Activated CD4-positive, alpha-beta T cell treated with anti-CD3 and anti-CD28 coated beads, Interleukin-2, Interleukin-6, amounts not matched to agents 100 ng/mL and 50 ng/mL, durations not matched to agents 16 hours and 8 hours (primary cell): ENCODE measurements at regions not wholly inside any gene's neighbourhood (a gene's known extent, or its start where the extent isn't known, plus 50 kb on each side); places are given as distances from the start of the nearest gene placed in this dataset.
"Not testable (repeated sequence)": the region's sequence is repeated elsewhere in the genome, so short reads cannot be mapped to it uniquely, and the experiment has no call there.

Experiments used
- DNase-seq: peaks from one replicate; pipeline ENCODE4 v3.0.0-alpha.2; 2020

DNA sequence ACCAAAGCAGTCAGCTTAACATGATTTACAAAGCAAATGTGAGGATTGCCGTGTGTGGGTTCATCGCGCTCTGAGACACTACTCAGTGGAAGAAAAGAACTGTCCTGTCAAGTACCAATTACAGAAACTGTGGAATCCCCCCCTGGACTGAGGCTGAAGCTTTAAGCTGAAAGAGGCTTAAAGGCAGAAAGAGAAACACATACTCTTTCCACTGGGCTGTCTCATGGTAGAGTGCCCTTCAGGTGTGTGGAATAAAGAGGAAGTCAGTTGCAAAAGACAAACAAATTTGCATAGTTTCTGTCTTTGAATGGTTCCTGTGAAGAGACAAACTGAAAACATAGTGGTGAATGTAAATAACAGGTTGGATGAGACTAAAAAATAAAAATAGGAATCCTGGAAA is 560.4 kb upstream of the SYNCRIP start:
- no peak for DNase-seq

DNA sequence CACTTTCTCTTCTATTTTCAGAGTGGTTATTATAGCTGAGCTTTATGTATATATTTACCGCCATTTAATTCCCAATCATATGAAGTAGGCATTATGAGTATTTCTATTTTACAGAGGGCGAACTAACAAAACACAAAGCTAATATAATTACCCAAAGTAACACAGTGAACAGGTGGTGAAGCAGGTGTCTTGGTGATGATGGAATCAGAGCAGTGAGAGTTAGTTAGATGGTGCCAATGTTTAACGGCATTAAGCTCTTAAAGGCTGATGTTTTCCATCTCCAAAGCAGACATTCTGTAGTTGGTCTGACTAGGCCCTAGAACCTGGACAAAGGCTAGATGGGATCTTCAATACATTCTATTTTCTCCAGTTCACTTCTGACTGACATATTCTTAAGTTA is 551.1 kb upstream of the SYNCRIP start:
- DNase-seq, result no peak

DNA sequence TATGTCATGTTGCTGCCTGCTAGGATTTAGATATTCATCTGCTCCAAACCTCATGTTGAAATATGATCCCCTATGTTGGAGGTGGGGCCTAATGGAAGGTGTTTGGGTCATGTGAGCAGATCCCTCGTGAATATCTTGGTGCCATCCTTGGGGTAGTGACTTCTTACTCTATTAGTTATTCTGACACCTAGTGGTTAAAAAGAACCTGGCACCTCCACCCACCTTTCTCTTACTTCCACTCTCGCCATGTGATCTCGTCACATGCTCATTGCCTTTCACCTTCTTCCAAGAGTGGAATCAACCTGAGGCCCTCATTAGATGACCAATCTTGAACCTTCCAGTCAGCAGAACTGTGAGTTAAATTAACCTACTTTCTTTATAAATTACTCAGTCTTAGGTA is 549.4 kb upstream of the SYNCRIP start:
- peak; percentile 23 for DNase-seq

DNA sequence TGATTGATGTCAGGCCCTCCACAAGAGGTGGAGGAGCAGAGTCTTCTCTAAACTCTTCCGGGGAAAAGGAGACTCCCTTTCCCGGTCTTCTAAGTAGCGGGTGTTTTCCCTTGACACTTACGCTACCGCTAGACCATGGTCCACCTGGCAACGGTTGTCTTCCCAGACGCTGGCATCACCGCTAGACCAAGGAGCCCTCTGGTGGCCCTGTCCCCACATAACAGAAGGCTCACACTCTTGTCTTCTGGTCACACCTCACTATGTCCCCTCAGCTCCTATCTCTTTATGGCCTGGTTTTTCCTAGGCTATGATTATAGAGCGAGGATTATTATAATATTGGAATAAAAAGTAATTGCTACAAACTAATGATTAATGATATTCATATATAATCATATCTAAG is 532.5 kb upstream of the SYNCRIP start:
- peak; percentile 5 for DNase-seq

DNA sequence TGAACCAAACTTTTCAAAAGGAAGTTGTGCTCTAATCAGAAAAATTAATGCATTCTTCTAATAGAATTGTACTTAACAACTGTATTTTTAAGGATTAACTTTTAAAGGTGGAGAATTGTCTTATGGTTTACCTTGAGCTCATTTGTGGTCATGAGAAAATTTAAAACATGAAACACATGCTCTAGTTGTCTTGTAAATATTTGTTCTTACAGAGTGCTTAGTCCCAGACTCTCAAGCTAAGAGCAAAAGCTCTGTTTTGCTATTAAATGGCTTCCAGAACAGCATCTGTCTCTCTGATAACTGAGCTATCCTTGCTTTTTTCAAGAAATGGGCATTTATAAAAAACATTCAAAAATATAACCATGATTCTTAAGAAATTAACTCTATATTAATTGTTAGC is 512.2 kb upstream of the SYNCRIP start:
- DNase-seq, result no peak

DNA sequence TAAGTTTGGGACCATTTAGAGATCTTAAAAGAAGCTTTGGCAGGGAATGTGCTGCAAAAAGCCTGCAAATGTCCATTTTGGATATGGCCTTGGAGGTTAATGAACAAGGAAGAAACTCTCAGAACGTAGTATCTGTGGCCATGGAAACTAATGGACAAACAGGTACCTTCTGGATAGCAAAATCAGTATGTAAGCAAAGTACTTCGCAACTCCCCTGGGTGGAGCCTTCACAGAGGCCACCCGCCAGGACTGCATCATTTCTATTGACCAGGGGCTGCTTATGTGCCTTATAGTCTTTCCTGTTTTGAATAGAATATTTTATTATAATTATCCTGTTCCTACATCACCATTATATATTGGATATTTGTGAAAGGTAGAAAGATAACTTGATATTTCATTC is 510.8 kb upstream of the SYNCRIP start:
- no peak for DNase-seq

DNA sequence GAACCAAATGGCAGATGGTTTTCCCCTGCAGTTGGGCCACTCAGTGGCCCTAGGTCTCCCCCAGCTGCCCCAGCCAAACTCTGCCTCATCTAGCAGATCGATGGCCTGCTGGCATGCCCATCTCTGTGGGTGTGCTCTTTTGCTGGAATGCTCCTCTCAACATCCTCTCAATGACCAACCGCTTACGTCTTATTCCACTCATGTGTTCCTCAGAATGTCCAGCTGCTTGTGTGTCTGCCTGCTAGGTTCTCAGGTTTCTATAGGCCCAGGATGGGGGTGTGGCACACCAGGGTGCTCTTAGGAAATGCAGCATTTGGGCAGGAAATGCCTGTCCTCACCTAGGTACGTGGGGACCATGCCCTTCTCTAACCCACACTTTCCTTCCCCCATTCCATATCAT is 509.9 kb upstream of the SYNCRIP start:
- no peak for DNase-seq

DNA sequence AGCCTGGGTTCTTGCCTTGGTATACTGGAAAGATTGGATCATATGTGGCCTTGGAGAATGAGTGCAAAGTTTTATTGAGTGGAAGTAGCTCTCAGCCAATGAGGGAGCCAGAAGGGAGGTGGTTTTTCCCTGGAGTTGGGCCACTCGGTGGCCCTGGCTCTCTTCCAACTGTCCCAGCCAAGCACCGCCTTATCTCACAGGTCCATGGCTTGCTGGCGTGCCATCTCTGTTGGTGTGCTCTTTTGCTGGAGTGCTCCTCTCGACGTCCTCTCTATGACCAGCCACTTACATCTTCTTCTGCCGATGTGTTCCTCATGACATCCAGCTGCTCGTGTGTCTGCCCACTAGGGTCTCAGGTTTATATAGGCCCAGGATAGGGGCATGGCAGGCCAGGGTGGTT is 505.9 kb upstream of the SYNCRIP start:
- no peak for DNase-seq

DNA sequence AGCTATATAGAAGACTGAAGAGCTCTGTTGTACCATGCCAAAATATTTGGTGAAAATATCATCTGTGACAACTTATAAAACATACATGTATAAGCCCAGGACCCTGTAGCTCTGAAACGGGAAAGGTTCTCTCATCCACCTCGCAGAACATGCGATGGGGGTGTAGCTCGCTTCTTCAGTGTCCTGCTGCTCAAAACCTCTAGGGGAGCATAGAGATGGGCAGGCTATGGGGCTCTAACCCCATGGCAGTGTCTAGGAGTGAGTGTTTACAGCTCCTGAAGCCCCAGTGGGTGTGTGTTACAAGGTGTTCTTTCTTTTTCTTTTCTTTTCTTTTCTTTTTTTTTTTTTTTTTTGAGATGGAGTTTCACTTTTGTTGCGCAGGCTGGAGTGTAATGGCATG is 505.2 kb upstream of the SYNCRIP start:
- DNase-seq, result no peak

DNA sequence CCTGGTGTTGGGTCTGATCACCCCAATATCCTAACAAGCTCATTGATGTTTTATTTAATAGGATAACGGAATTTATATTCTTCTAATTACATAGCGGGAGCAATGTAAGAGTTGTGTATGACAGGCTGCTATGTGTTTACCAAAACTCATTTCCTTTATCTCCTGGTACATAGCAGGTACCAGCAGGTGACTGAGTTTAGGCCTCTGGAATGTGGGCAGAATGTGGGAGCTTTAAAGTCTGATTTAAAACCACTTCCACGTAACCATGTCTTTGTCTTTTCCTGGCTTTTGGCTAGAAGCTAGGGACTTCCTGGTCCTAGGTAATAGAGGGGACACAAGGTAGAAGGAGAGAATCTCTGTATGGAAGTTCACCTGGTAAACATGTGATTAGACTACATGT is 504.6 kb upstream of the SYNCRIP start:
- DNase-seq, result no peak

DNA sequence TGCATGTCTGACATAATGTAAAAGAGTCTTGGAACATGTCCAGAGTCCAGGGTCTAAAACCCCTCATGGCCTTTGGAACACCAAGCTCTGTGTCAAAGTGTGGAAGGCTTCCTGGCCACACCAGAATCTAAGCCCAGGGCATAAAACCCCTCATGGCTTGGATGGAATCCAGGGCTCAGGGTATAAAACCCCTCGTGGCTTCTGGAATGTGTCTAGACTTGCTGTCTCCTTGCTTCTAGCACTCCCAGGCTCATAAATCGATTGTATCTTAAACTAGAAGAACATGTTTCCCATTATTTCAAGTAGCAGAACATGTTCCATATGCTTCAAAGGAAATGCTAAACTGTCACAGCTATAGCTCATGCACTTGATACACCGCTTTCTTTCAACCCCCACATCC is 504.1 kb upstream of the SYNCRIP start:
- DNase-seq, result not testable (repeated sequence)

DNA sequence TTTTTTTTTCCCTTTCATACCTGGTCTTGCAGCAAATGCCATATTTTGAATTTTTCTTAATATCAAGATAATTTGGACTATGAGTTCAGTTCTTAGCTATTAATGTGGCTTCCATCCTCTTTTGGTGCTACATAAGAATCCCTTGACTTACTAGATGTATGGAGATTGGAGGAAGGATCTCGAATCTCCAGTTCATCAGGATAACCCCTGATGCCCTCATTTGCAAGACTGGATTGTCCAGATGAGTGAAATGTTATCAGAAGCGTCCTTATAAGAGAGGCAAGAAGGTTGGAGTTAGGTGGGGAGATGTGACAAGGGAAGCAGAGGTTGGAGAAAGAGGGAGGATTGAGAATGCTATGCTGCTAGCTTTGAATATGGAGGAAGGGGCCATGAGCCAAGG is 499.6 kb upstream of the SYNCRIP start:
- no peak for DNase-seq

DNA sequence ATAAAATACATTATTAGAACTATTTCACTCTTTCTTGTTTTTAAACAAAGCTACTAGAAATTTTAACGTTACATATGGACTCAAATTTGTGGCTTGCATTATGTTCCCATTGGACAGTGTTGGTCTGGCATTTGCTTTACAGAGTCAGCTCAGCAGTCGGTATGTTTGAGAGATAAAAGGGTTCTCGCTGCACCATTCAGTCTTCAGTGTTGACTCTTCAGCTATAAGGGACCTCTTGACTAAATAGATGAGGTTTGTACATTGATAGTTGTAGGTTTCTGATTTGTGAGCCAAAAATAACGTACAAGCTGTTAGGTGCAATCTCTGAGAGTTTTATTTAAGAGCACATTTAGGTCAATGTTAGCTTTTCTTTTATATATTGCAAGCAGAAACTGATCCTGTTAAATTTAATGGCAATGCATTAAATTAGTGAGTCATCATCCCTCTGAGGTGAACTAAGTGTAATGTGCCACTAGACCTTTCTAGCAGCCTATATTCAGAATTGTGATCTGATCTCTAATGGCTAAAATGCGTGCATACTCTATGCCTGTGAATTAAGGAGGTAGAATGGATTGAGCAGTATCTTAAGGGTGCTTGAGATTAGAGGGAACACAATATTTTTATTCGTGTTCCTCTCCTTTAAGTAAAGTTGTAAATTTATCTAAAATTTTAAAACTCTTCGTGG is 485.6 kb upstream of the SYNCRIP start:
- no peak for DNase-seq

DNA sequence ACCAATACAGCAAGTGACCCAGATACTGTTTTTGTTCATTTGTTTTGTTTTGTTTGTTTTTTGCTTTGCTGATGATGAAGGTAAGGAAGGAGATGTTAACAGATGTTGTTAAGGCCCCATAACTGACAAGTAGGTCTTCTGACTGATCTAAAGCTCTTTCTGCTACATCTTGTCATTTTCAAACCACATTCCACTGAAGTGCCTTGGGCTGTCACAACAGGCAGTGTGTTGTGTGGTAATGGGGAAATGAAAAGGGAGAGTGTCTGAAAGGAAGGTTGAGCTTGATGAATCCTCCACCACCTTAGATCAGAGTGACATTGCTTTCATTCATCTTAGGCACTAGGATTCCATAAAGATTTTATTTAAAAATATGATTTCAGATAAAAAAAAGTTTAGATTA is 479.4 kb upstream of the SYNCRIP start:
- no peak for DNase-seq

DNA sequence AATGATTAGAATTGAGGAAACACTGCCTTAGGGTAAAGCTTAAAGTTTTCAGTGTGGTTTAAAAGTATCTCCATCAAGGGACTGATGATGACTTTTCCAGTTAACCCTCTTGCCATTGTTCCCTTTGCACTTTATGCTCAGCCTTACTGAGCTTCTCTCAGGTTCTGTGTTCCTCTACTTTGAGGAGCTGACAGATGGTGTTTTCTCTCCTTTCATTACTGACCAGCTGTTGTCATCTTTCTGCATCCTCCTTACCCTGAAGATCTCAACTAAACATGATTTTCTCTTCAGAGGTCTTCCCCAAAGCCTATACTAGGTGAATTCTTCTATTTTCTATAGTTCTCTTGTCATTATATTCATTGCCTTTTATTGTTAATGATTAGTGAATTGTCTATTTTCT is 475.6 kb upstream of the SYNCRIP start:
- no peak for DNase-seq

DNA sequence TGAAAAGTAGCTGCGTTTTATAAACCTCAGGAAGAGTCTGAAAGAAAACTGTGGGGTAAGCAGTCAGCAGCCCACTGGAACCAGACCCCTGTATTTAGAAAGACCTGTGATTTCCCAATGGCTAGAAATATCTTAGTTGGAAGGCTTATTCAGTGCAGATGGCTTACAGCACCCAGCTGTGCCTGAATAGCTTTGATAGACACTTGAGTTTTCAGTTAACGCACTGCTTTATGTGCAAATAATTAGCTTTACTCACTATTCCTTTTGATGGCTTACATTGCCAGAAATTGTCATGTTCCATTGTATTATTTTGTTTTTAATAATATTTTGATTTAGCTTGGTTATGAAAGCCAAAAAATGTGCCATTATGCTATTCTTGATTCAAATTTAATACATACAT is 465.3 kb upstream of the SYNCRIP start:
- DNase-seq, result no peak

DNA sequence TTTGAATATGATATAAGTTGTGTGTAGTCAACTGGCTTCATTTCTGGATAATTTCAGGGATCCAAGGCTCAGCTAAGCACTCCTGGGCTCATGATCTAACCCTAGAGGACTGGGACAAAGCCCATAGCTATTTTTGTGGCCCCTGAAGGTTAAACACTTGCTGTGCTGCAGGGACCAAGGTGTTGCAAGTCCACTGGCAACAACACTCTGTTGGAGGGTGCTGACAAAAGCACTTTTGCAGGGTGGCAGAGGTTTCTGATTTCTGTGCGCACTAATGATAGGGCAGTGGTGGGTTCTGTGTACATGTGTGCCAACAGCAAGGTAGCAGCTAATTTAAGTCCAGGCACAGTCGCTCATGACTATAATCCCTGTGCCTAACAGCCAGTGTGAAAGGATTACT is 445.3 kb upstream of the SYNCRIP start:
- DNase-seq, result no peak

DNA sequence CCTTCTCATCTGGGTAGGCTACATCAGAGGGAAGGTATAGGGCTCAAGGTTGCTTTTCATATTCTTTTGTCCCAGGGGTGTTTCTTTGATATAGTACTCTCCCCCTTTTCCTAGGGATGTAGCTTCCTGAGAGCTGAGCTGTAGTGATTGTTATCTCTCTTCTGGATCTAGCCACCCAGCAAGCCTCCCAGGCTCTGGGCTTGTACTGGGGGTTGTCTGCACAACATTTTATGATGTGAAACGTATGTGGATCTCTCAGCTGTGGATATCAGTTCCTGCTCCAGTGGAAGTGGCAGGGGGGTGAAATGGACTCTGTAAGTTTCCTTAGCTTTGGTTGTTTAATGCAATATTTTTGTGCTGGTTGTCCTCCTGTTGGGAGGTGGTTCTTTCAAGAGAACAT is 437.3 kb upstream of the SYNCRIP start:
- no peak for DNase-seq

DNA sequence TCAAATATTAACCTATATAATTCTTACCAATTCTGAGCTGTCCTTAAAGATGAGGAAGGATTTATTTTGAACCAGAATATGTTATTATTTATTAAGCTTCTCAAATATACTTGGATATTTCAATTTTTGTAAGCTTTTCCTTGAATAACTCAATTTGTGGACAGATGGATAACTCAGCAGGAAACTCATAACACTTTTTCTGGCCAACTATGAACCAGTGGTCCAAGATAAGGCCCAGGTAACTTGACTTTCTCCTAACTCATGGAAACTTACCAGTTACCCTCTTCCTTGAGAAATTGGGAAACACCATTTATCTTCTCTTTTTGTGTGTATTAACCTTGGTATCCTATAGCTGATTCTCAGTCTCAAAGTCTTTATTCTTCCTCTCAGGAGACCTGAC is 427.5 kb upstream of the SYNCRIP start:
- DNase-seq, result no peak

DNA sequence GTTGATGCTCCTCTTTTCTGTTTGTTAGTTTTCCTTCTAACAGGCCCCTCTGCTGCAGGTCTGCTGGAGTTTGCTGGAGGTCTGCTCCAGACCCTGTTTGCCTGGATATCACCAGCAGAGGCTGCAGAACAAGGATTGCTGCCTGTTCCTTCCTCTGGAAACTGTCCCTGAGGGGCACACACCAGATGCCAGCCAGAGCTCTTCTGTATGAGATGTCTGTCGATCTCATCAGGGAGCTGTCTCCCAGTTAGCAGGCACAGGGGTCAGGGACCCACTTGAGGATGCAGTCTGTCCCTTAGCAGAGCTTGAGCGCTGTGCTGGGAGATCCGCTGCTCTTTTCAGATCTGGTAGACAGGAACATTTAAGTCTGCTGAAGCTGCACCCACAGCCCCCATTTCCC is 422.3 kb upstream of the SYNCRIP start:
- not testable (repeated sequence) for DNase-seq

DNA sequence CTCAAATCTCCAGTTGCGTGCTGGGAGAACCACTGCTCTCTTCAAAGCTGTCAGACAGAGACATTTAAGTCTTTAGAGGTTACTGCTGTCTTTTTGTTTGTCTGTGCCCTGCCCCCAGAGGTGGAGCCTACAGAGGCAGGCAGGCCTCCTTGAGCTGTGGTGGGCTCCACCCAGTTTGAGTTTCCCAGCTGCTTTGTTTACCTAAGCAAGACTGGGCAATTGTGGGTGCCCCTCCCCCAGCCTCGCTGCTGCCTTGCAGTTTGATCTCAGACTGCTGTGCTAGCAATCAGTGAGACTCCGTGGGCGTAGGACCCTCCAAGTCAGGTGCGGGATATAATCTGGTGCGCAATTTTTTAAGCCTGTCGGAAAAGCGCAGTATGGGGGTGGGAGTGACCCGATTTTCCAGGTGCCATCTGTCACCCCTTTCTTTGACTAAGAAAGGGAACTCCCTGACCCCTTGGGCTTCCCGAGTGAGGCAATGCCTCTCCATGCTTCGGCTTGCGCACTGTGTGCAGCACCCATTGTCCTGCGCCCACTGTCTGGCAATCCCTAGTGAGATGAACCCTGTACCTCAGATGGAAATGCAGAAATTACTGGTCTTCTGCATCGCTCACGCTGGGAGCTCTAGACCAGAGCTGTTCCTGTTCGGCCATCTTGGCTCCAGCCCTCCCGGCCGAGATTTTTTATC is 414.8 kb upstream of the SYNCRIP start:
- DNase-seq, result not testable (repeated sequence)

DNA sequence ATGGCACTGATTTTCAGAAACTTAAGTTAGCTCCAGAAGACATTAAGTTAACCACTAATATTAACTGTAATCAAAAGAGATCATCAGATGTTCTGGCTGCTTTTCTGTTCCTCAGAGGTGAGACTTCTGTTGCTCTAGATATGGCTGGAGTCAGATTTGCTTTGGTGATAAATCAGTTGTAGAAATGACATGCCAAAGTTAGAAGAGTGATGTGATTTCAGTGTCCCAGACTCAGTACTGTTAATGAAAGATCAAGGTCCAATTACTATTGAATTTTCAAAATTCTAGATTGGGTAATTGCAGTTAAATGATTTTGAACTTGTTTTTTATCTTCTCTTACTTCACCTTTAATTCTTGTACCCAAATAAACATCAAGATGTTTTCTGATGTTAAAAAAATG is 402.4 kb upstream of the SYNCRIP start:
- DNase-seq, result no peak

DNA sequence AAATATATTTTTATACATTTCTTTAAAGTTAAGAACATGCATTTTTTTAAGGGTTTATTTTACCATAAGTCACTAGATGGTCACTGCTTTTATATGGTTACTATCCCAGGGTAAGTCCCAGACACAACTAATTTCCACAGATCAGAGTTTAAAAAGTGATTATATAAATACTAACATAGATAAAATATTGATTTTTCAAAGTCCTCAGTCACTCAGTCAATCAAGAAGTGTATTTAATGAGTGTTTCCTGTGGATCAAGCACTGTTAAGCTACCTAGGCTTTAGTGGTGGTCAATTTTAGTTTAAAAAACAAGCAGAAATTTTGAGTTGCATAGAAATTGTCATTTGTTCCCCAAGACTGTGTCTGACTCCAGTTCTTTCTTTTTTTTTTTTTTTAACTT is 399.5 kb upstream of the SYNCRIP start:
- DNase-seq, result no peak

DNA sequence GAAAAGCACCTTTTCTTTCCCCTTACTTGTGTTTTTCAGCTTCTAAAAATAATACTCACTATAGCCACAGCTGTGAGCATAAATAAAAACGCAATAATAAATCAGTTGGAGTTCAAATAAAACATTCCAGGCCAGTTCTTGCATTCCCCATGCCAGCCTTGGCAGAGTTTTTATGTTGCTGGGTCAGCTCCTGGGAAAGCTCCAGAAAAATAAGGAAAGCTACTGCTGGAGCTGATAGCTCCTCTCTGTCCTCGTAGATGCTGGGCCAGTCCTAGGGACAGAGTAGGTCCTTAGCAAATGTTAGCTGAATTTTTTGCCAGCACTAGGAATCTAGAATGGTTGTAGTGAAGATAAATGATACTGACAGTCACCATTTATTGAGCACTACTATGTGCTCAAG is 389.0 kb upstream of the SYNCRIP start:
- DNase-seq, result no peak

DNA sequence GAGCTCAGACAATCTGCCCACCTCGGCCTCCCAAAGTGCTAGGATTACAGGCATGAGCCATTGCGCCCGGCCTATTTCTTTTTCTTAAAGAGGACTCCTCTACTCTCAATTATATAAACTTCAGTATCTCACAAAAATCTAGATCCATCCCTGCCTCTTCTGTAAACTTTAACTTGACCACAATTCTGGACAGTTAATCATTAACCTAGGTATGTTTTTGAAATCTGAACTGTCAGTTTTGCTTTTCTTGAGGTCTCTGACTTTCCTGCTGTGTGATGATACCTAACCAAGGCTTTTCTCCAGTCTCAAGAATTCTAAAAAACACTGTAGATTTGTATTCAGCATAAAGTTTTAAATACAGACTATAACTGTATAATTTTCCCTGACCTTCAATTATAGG is 388.2 kb upstream of the SYNCRIP start:
- DNase-seq, result no peak
